H1 (cell line): ENCODE measurements at regions not wholly inside any gene's neighbourhood (a gene's known extent, or its start where the extent isn't known, plus 50 kb on each side); places are given as distances from the start of the nearest gene placed in this dataset.

Source experiments
- BRCA1 ChIP-seq: IDR thresholded peaks from 2 replicates; pipeline ENCODE4 v1.6.1; 2012; ENCODE audit warnings: low read depth, low read length, improper control_type of control experiment
- CTCF ChIP-seq, 3 experiments: IDR thresholded peaks; 1 replicate in 2 of 3; 2 replicates in 1 of 3; pipeline versions ENCODE4 v1.5.1 to v1.6.1; 2011; ENCODE audit warnings: low read length in 3 of 3, mild to moderate bottlenecking in 3 of 3, inconsistent platforms in 2 of 3, low read depth in 1 of 3, moderate library complexity in 1 of 3; ENCODE audit not compliant: insufficient read depth in 1 of 3; ENCODE audit errors: control extremely low read depth in 1 of 3
- EZH2 ChIP-seq: fragments of 200-600 bp; sonication (generic); IDR thresholded peaks from 2 replicates; pipeline ENCODE4 v1.7.1; 2012; ENCODE audit warnings: low read depth, mild to moderate bottlenecking, moderate library complexity, low read length, inconsistent platforms; ENCODE audit not compliant: severe bottlenecking
- MAX ChIP-seq: IDR thresholded peaks from 2 replicates; pipeline ENCODE4 v1.6.1; 2012; ENCODE audit warnings: inconsistent platforms
- PHF8 ChIP-seq: fragments of 200-600 bp; sonication (generic); conservative IDR thresholded peaks from 2 replicates; pipeline ENCODE4 v1.7.1; 2012; ENCODE audit warnings: low read depth, mild to moderate bottlenecking, inconsistent platforms, low read length, moderate library complexity
- POLR2AphosphoS5 ChIP-seq: IDR thresholded peaks from 2 replicates; pipeline ENCODE4 v1.6.1; 2011; ENCODE audit warnings: low read depth, low read length
- RFX5 ChIP-seq: IDR thresholded peaks from 2 replicates; pipeline ENCODE4 v1.6.1; 2011; ENCODE audit warnings: low read depth, low read length, improper control_type of control experiment, borderline replicate concordance
- ZNF274 ChIP-seq: IDR thresholded peaks from 2 replicates; pipeline ENCODE4 v1.7.0; 2012; ENCODE audit warnings: low read length, borderline replicate concordance; ENCODE audit errors: extremely low read depth

GRCh38 chr7:33814936-33815335 is 90.4 kb upstream of the BMPER start:
- TF ChIP-seq RFX5 (no peak), MAX (no peak), POLR2AphosphoS5 (no peak), EZH2 (no peak), CTCF (IDR thresholded peaks at IDR 0.05; ENCODE audit: control extremely low read depth in 1 of 3, insufficient read depth in 1 of 3, low read depth in 1 of 3, low read length in 3 of 3) (no peak), ZNF274 (no peak), BRCA1 (no peak), PHF8 (no peak)
